ENCODE measurements at regions not wholly inside any gene's neighbourhood (a gene's known extent, or its start where the extent isn't known, plus 50 kb on each side); places are given as distances from the start of the nearest gene placed in this dataset.
"Not testable (repeated sequence)": the region's sequence is repeated elsewhere in the genome, so short reads cannot be mapped to it uniquely, and the experiment has no call there.

DNA sequence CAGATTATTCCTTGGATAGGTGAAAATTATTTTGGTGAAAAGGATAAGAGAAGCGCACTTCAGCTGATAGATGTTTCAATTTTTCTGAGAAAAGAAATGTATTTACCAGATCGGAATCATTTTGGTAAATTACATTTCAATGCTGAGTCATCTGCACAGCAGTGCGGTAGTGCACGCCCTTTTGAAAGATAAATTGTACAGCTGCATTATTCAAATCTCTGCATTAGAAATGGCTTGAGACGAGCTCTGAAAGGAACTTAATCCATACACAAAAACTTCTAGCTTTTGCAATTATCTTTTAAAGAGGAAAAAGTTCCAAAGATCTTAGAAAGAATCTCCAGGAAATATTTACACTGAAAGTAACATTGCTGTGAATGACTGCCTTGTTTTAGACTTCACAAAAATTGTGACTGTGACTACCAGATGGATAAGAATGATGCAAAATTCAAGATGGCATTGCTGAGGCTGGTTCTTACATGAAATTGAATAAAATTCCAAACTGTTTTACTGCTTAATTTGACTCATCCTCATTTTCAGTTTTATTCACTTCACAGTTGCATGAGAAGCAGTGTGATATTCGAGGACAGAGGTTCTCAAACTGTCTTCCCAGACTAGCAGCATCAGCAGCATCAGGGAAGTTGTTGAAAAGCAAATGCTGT, 161.7 kb downstream of the RND3 start:
- Histone ChIP-seq H3K36me3 (ENCODE audit: insufficient read depth, low read length) (no peaks in the 10 kb centered on the region), H3K4me1 (ENCODE audit: insufficient read depth, low read length) (no peaks in the 10 kb centered on the region), H3K27ac (ENCODE audit: low read depth in 1 of 2, low read length in 2 of 2) (no peak overlapping the region), H3K9me3 (ENCODE audit: control insufficient read depth in 1 of 2, insufficient read depth in 1 of 2, low read length in 2 of 2) (no peaks in the 10 kb centered on the region), H3K27me3 (ENCODE audit: control insufficient read depth in 1 of 2, insufficient read depth in 2 of 2, low read length in 2 of 2) (no peaks in the 10 kb centered on the region), H3K4me3 (ENCODE audit: low read length) (no peak overlapping the region)
- no peaks in the 10 kb centered on the region for H3K4me1 Mint-ChIP-seq (ENCODE audit: low read depth)
- no peak for TF ChIP-seq CTCF (IDR thresholded peaks at IDR 0.05)
- no peak overlapping the region for H3K4me3 Mint-ChIP-seq
- ChIA-PET POLR2A (no interaction called here), CTCF (no interaction called here)
- DNase-seq, result no peak
- intact Hi-C loops (cut with DNase I, micrococcal nuclease), result no loop called here
- H3K27ac Mint-ChIP-seq, result no peak overlapping the region
- H3K9me3 Mint-ChIP-seq, result no peaks in the 10 kb centered on the region
- ATAC-seq (ENCODE audit: poor library complexity), result no peak
- no peaks in the 10 kb centered on the region for H3K27me3 Mint-ChIP-seq
- no peaks in the 10 kb centered on the region for H3K36me3 Mint-ChIP-seq (ENCODE audit: low read depth)

- DNase-seq; H3K4me1 Mint-ChIP-seq (ENCODE audit: low read depth); H3K36me3 Mint-ChIP-seq (ENCODE audit: low read depth); H3K9me3 ChIP-seq (ENCODE audit: control insufficient read depth in 1 of 2, insufficient read depth in 1 of 2, low read length in 2 of 2); POLR2A ChIA-PET; H3K9me3 Mint-ChIP-seq; H3K4me3 Mint-ChIP-seq; H3K4me3 ChIP-seq (ENCODE audit: low read length); H3K36me3 ChIP-seq (ENCODE audit: insufficient read depth, low read length); H3K27ac Mint-ChIP-seq; intact Hi-C loops (cut with DNase I, micrococcal nuclease); H3K27me3 Mint-ChIP-seq; H3K27ac ChIP-seq (ENCODE audit: low read depth in 1 of 2, low read length in 2 of 2); H3K27me3 ChIP-seq (ENCODE audit: control insufficient read depth in 1 of 2, insufficient read depth in 2 of 2, low read length in 2 of 2); H3K4me1 ChIP-seq (ENCODE audit: insufficient read depth, low read length); ATAC-seq (ENCODE audit: poor library complexity); CTCF ChIA-PET: not testable (repeated sequence)
Observed at GRCh38 chr2:150323071-150323470, 164.4 kb downstream of the RND3 start.

GRCh38 chr2:150320608-150321007, 166.9 kb downstream of the RND3 start:
- no peak overlapping the region for H3K4me3 Mint-ChIP-seq
- H3K27ac Mint-ChIP-seq, result no peak overlapping the region
- Histone ChIP-seq H3K27me3 (ENCODE audit: control insufficient read depth in 1 of 2, insufficient read depth in 2 of 2, low read length in 2 of 2) (no peaks in the 10 kb centered on the region), H3K9me3 (ENCODE audit: control insufficient read depth in 1 of 2, insufficient read depth in 1 of 2, low read length in 2 of 2) (no peaks in the 10 kb centered on the region), H3K4me1 (ENCODE audit: insufficient read depth, low read length) (no peaks in the 10 kb centered on the region), H3K4me3 (ENCODE audit: low read length) (no peak overlapping the region), H3K36me3 (ENCODE audit: insufficient read depth, low read length) (no peaks in the 10 kb centered on the region), H3K27ac (ENCODE audit: low read depth in 1 of 2, low read length in 2 of 2) (no peak overlapping the region)
- peaks cover 3% of the 10 kb centered on the region for H3K9me3 Mint-ChIP-seq
- intact Hi-C loops (cut with DNase I, micrococcal nuclease), result no loop called here
- TF ChIP-seq CTCF (IDR thresholded peaks at IDR 0.05), result no peak
- H3K27me3 Mint-ChIP-seq, result no peaks in the 10 kb centered on the region
- ATAC-seq (ENCODE audit: poor library complexity), result no peak
- no peaks in the 10 kb centered on the region for H3K4me1 Mint-ChIP-seq (ENCODE audit: low read depth)
- POLR2A ChIA-PET, result no interaction called here
- CTCF ChIA-PET, result no interaction called here
- no peak for DNase-seq
- H3K36me3 Mint-ChIP-seq (ENCODE audit: low read depth), result no peaks in the 10 kb centered on the region

All from CD4-positive, alpha-beta T cell (primary cell).